Ramos (cell line): ENCODE measurements at regions not wholly inside any gene's neighbourhood (a gene's known extent, or its start where the extent isn't known, plus 50 kb on each side); places are given as distances from the start of the nearest gene placed in this dataset.
"Not testable (repeated sequence)": the region's sequence is repeated elsewhere in the genome, so short reads cannot be mapped to it uniquely, and the experiment has no call there.

Experiments
- in situ Hi-C: fragments of 300-500 bp; cut with MboI; formaldehyde crosslinking; loops from one replicate; pipeline ENCODE4 v1.14.3; 2022; ENCODE audit warnings: low sequenced_read_pairs; ENCODE audit not compliant: unreplicated experiment

- in situ Hi-C loops, result no loop called here
These were observed 216.5 kb upstream of the SLC8A1 start for GRCh38 chr2:40668425-40668824.

GRCh38 chr2:40676134-40676790, 224.4 kb upstream of the SLC8A1 start:
- in situ Hi-C loops, result not testable (repeated sequence)

- in situ Hi-C loops, result no loop called here
These were observed 228.7 kb upstream of the SLC8A1 start for GRCh38 chr2:40680547-40680946.

GRCh38 chr2:40690036-40690435, 238.1 kb upstream of the SLC8A1 start:
- in situ Hi-C loops, result no loop called here

DNA sequence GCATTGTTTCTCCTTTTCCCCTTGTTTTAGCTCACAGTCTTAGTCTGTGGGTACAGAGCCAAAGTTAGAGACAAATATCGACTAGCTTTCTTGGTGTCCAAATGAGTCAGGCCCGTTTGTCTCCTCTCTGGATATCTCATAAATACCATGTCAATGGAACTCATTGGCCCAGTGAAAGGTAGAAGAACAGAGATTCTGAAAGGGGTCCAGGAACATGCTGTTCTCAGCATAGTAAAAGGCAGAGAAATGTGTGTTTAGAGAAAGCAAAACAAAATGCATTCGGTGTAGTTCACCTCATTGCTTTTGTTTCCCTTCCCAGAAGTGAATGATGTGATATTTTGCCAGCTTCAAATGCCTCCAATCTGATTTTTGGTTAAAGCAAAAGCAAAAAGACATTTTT, 238.6 kb upstream of the SLC8A1 start:
- in situ Hi-C loops, result no loop called here

GRCh38 chr2:40700231-40700954, 248.5 kb upstream of the SLC8A1 start:
- in situ Hi-C loops, result no loop called here

- in situ Hi-C loops, result not testable (repeated sequence)
These were observed 260.5 kb upstream of the SLC8A1 start for GRCh38 chr2:40712197-40712894.

DNA sequence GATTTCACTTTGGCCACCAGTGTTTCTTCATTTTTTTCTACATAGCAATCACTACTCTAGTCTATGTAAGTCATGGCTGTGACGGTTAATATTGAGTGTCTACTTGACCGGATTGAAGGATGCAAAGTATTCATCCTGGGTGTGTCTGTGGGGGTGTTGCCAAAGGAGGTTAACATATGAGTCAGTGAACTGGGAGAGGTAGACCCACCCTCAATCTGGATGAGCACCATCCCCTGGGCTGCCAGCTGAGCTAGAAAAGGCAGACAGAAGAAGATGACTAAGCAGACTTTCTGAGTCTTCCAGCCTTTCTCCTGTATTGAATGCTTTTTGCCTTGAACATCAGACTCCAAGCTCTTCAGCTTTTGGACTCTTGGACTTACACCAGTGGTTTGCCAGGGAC, 265.0 kb upstream of the SLC8A1 start:
- in situ Hi-C loops, result no loop called here

GRCh38 chr2:40719414-40719813, 267.5 kb upstream of the SLC8A1 start:
- in situ Hi-C loops, result no loop called here

GRCh38 chr2:40721595-40721994, 269.7 kb upstream of the SLC8A1 start:
- in situ Hi-C loops, result no loop called here

DNA sequence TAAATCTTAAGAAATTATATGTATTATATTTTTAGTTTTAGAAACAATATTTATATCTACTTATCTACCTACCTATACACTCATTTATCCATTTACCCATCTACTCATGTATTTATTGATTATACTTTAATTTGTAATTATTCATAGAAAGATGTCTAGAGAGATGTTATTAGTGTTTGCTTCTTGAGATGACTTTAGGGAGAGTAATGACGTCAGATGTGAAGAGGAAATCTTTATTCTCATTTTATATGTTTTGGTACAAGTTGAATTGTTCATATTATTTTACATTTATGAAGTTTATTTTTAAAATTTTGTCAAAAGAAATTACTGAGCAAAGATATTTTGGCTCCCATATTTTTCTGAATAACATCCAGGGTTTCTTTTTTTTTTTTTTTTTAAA, 271.3 kb upstream of the SLC8A1 start:
- in situ Hi-C loops, result no loop called here

DNA sequence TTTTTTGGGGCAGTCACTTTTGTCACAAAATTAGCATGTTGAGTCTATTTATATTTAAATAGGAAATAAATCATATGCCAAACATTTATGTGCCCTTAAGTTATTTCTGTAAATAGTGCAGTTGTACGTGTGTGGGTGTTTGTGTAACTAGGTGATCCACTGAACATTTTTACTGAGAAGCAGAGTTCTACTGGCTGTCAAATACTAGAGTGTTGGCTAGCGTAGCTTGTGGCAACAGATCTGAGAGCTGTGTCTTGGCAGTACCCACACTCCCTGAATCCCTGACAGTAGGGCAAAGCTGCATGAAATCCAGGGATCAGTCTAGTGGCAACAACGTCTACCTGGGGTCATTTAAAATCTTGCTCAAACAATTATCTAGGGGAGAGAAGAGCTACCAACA, 273.1 kb upstream of the SLC8A1 start:
- in situ Hi-C loops, result no loop called here

DNA sequence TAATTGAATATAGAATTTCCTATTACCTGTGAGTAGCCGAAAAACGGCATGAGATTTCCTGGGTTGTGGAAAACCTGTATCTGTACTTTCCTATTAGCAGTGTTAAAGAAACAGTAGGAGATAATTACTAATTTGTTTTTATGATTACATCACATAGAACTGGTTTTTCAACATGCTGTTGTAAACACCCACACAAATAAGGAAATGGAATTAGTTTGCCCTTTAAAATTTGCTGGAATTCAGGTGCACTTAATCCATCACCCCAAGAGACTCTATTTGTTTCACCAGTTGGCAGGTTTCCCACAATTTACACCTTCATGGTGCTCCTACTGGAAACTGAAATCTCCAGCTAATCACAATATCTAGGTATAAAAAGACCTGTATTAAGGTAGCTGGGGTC, 274.1 kb upstream of the SLC8A1 start:
- in situ Hi-C loops, result no loop called here

- in situ Hi-C loops, result no loop called here
These were observed 282.9 kb upstream of the SLC8A1 start for GRCh38 chr2:40734797-40735196.

GRCh38 chr2:40737180-40737579, 285.3 kb upstream of the SLC8A1 start:
- in situ Hi-C loops, result no loop called here

GRCh38 chr2:40740419-40740818, 288.5 kb upstream of the SLC8A1 start:
- in situ Hi-C loops, result no loop called here

DNA sequence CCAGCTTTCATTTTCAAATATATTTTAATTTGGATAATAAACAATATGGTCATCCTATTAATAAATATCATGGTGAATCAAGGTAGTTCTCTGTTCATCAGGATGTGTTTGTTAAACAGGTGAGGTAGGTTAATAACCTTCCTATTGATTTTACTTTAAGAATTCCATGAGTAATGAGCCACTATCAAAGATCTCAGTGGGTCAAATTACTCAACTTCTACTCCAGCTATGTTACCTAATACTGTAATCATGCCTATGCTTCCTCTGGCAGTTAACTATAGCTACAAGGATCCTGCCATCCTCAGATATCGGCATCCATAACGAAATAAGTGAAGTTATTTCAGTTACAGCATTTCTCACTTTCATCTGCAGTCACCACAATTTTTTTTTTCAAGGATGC, 289.6 kb upstream of the SLC8A1 start:
- in situ Hi-C loops, result no loop called here

GRCh38 chr2:40746191-40746590, 294.3 kb upstream of the SLC8A1 start:
- in situ Hi-C loops, result no loop called here

- in situ Hi-C loops, result no loop called here
These were observed 300.1 kb upstream of the SLC8A1 start for GRCh38 chr2:40751981-40752380.

GRCh38 chr2:40752796-40753195, 300.9 kb upstream of the SLC8A1 start:
- in situ Hi-C loops, result no loop called here

GRCh38 chr2:40754912-40755311, 303.0 kb upstream of the SLC8A1 start:
- in situ Hi-C loops, result no loop called here
